HL-60/S4 (cell line): ENCODE measurements at regions not wholly inside any gene's neighbourhood (a gene's known extent, or its start where the extent isn't known, plus 50 kb on each side); places are given as distances from the start of the nearest gene placed in this dataset.
"Not testable (repeated sequence)": the region's sequence is repeated elsewhere in the genome, so short reads cannot be mapped to it uniquely, and the experiment has no call there.

Experiments
- in situ Hi-C: fragments of 300-500 bp; cut with MboI; formaldehyde crosslinking; loops from 2 replicates; pipeline ENCODE4 v1.14.3; 2022; ENCODE audit warnings: low sequenced_read_pairs

GRCh38 chr14:34053666-34054065 lies 102.8 kb upstream of the EGLN3 start:
- in situ Hi-C loops = no loop called here

GRCh38 chr14:34052658-34053014 lies 101.8 kb upstream of the EGLN3 start:
- in situ Hi-C loops = no loop called here

GRCh38 chr14:34051966-34052657 lies 101.2 kb upstream of the EGLN3 start:
- in situ Hi-C loops = no loop called here

GRCh38 chr14:34050606-34051005 lies 99.7 kb upstream of the EGLN3 start:
- in situ Hi-C loops = no loop called here

GRCh38 chr14:34049790-34050189 lies 98.9 kb upstream of the EGLN3 start:
- in situ Hi-C loops = no loop called here

- in situ Hi-C loops = not testable (repeated sequence)
Measured at GRCh38 chr14:34049187-34049586, 98.3 kb upstream of the EGLN3 start.

GRCh38 chr14:34046799-34047520 lies 96.1 kb upstream of the EGLN3 start:
- in situ Hi-C loops = no loop called here

GRCh38 chr14:34044666-34045306 lies 93.9 kb upstream of the EGLN3 start:
- in situ Hi-C loops = no loop called here

GRCh38 chr14:34044373-34044637 lies 93.4 kb upstream of the EGLN3 start:
- in situ Hi-C loops = no loop called here

- in situ Hi-C loops = no loop called here
Measured at GRCh38 chr14:34043627-34044372, 92.9 kb upstream of the EGLN3 start.

- in situ Hi-C loops = no loop called here
Measured at GRCh38 chr14:34041220-34041619, 90.3 kb upstream of the EGLN3 start.

GRCh38 chr14:34040766-34041165 lies 89.9 kb upstream of the EGLN3 start:
- in situ Hi-C loops = no loop called here

- in situ Hi-C loops = no loop called here
Measured at GRCh38 chr14:34039428-34040047, 88.7 kb upstream of the EGLN3 start.

- in situ Hi-C loops = no loop called here
Measured at GRCh38 chr14:34038358-34039057, 87.6 kb upstream of the EGLN3 start.

- in situ Hi-C loops = no loop called here
Measured at GRCh38 chr14:34036319-34036766, 85.5 kb upstream of the EGLN3 start.

- in situ Hi-C loops = no loop called here
Measured at GRCh38 chr14:34035934-34036250, 85.0 kb upstream of the EGLN3 start.

GRCh38 chr14:34035177-34035933 lies 84.5 kb upstream of the EGLN3 start:
- in situ Hi-C loops = no loop called here

- in situ Hi-C loops = no loop called here
Measured at GRCh38 chr14:34034447-34035176, 83.7 kb upstream of the EGLN3 start.

GRCh38 chr14:34032720-34033119 lies 81.8 kb upstream of the EGLN3 start:
- in situ Hi-C loops = no loop called here
